ENCODE measurements at regions not wholly inside any gene's neighbourhood (a gene's known extent, or its start where the extent isn't known, plus 50 kb on each side); places are given as distances from the start of the nearest gene placed in this dataset.
A peak's percentile ranks its signal among the peaks of the same experiment; 100 is the strongest.
"Not testable (repeated sequence)": the region's sequence is repeated elsewhere in the genome, so short reads cannot be mapped to it uniquely, and the experiment has no call there.

DNA sequence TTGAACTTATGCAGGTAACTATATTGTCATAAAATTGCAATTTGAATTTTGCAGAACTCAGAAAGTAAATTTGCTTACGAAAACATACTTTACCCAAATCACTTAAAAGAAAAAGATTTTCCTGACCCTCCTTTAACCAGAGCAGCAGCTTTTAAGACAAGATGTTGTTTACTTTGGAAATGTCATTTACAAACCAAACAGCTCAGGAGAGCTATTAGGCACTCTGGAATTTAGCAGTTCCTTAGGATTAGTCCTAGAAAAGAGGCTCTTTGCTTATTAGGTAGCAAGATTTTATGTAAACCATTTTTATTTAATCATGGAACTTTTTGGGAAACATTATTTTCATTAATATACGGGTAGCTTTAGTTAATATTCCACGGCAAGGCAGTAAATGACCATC is 765.7 kb upstream of the POU3F4 start:
- TF ChIP-seq, protein P1, sequence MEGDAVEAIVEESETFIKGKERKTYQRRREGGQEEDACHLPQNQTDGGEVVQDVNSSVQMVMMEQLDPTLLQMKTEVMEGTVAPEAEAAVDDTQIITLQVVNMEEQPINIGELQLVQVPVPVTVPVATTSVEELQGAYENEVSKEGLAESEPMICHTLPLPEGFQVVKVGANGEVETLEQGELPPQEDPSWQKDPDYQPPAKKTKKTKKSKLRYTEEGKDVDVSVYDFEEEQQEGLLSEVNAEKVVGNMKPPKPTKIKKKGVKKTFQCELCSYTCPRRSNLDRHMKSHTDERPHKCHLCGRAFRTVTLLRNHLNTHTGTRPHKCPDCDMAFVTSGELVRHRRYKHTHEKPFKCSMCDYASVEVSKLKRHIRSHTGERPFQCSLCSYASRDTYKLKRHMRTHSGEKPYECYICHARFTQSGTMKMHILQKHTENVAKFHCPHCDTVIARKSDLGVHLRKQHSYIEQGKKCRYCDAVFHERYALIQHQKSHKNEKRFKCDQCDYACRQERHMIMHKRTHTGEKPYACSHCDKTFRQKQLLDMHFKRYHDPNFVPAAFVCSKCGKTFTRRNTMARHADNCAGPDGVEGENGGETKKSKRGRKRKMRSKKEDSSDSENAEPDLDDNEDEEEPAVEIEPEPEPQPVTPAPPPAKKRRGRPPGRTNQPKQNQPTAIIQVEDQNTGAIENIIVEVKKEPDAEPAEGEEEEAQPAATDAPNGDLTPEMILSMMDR (IDR thresholded peaks at IDR 0.05), result no peak
- no peak overlapping the region for H3K27ac ChIP-seq
- H3K9me3 ChIP-seq, result no peaks in the 10 kb centered on the region
- 45 to 57% methylated on average over 3 of the region's 3 CpGs for WGBS, 2 donors
- DNase-seq, result no peak
- ATAC-seq, result peak in 1 of 4 donors; percentile 24
- H3K27me3 ChIP-seq, result no peaks in the 10 kb centered on the region
- no peak for FAIRE-seq
- intact Hi-C loops (cut with DNase I), result no loop called here
- H3K4me3 ChIP-seq, result no peak overlapping the region
- no peaks in the 10 kb centered on the region for H3K4me1 ChIP-seq
- no peaks in the 10 kb centered on the region for H3K36me3 ChIP-seq

GRCh38 chrX:82745725-82746124 is 762.4 kb upstream of the POU3F4 start:
- peak overlapping the region in 2 of 4 donors; percentile 13 to 43 for H3K27ac ChIP-seq
- H3K4me3 ChIP-seq; H3K9me3 ChIP-seq; H3K4me1 ChIP-seq; intact Hi-C loops (cut with DNase I); FAIRE-seq; H3K27me3 ChIP-seq; H3K36me3 ChIP-seq: not testable (repeated sequence)
- DNase-seq, result peak in 5 of 6 donors; percentile 35 to 66 (median 53)
- 24 to 36% methylated on average over 5 of the region's 5 CpGs for whole genome bisulfite sequencing, 2 donors
- ATAC-seq, result peak in 2 of 4 donors; percentile 34 to 42

- ATAC-seq (no peak), DNase-seq (no peak), FAIRE-seq (no peak)
- TF ChIP-seq, protein P1 (IDR thresholded peaks at IDR 0.05), result no peak
- Histone ChIP-seq H3K4me1 (no peaks in the 10 kb centered on the region), H3K36me3 (no peaks in the 10 kb centered on the region), H3K9me3 (no peaks in the 10 kb centered on the region), H3K27ac (no peak overlapping the region), H3K27me3 (no peaks in the 10 kb centered on the region), H3K4me3 (no peak overlapping the region)
- intact Hi-C loops (cut with DNase I), result no loop called here
- 52 to 55% methylated on average over 2 of the region's 2 CpGs for WGBS, 2 donors
These were observed 759.1 kb upstream of the POU3F4 start for GRCh38 chrX:82748906-82749505.

GRCh38 chrX:82756272-82756671 is 751.8 kb upstream of the POU3F4 start:
- no peak for ATAC-seq
- Histone ChIP-seq H3K27ac (no peak overlapping the region), H3K36me3 (no peaks in the 10 kb centered on the region), H3K4me3 (no peak overlapping the region), H3K4me1 (no peaks in the 10 kb centered on the region), H3K27me3 (no peaks in the 10 kb centered on the region), H3K9me3 (no peaks in the 10 kb centered on the region)
- 67 to 71% methylated on average over 6 of the region's 6 CpGs for WGBS, 2 donors
- intact Hi-C loops (cut with DNase I), result no loop called here
- DNase-seq, result no peak
- no peak for FAIRE-seq
- TF ChIP-seq, protein P1 (IDR thresholded peaks at IDR 0.05), result no peak

DNA sequence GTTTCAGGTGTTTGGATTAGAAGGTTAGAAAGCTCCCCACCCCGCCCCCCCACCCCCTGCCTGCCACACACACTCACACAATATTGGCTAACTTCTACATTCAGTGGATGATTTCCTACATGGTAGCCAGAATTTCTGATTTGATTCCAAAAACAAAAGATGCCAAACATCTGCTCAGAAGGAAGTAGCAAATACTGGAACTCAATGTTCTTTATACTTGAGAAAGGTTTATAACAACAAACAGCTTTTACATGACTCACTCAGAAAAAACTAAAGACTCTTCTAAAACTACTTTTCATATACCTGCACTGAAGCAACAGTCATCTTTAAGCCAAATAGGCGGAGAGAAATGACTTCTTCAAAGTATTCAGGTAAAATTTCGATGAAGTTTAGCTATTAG is 750.5 kb upstream of the POU3F4 start:
- ATAC-seq, result no peak
- 34 to 44% methylated on average over 3 of the region's 3 CpGs for WGBS, 2 donors
- H3K36me3 ChIP-seq, result no peaks in the 10 kb centered on the region
- no peak for FAIRE-seq
- no peaks in the 10 kb centered on the region for H3K9me3 ChIP-seq
- H3K4me1 ChIP-seq, result no peaks in the 10 kb centered on the region
- H3K27ac ChIP-seq, result no peak overlapping the region
- no peaks in the 10 kb centered on the region for H3K27me3 ChIP-seq
- TF ChIP-seq, protein P1 (IDR thresholded peaks at IDR 0.05), result no peak
- H3K4me3 ChIP-seq, result no peak overlapping the region
- no peak for DNase-seq
- intact Hi-C loops (cut with DNase I), result no loop called here

All from pancreas (tissue), 10 donors.